ENCODE measurements at regions not wholly inside any gene's neighbourhood (a gene's known extent, or its start where the extent isn't known, plus 50 kb on each side); places are given as distances from the start of the nearest gene placed in this dataset.
"Not testable (repeated sequence)": the region's sequence is repeated elsewhere in the genome, so short reads cannot be mapped to it uniquely, and the experiment has no call there.

DNA sequence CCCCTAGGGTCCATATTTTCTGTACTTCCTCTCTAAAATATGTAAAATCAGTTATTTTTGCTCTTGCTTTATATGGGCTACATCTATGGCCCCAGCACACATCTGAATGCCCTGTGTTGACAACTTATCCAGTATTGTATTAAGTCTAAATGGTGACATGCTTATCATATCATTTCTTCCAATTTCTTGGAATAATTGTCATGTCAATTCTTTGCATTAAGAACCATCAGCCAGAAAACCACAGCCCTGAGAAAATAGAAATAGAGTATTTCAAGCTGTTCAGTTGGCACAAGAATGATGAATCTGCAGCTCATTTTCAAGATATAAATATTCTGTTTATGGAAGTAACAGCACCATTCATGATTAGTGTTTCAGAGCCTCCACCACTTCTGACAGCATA is 421.8 kb downstream of the RPIA start:
- not testable (repeated sequence) for TF ChIP-seq CTCF, POLR2A (IDR thresholded peaks at IDR 0.05)
